GM12873 (cell line): ENCODE measurements at regions not wholly inside any gene's neighbourhood (a gene's known extent, or its start where the extent isn't known, plus 50 kb on each side); places are given as distances from the start of the nearest gene placed in this dataset.

Experiments used
- TF ChIP-seq, protein P1 (sequence below): IDR thresholded peaks from 2 replicates; pipeline ENCODE4 v1.5.1; 2012; ENCODE audit warnings: low read depth, mild to moderate bottlenecking, moderate library complexity, low read length, control low read depth; ENCODE audit not compliant: insufficient read depth; ENCODE audit errors: missing control alignments

DNA sequence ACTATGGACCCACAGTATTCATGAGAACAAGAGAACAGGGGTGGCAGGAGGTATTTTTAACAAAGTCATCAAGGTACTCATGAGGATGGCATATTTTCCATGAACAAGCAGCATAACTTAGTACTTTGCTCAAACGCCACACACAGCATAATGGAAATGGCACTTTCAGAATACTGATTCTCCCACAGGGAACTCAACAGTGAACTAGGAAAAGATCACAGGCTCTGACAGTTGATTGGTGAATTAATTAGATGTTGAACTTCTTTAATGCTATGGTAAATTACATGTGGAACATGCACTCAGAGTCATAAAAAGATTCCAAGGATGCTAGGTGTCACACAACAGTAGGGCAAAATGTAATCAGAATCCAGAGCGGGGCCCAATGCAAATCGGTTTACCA lies 1088.6 kb upstream of the C9orf72 start:
- TF ChIP-seq, protein P1, sequence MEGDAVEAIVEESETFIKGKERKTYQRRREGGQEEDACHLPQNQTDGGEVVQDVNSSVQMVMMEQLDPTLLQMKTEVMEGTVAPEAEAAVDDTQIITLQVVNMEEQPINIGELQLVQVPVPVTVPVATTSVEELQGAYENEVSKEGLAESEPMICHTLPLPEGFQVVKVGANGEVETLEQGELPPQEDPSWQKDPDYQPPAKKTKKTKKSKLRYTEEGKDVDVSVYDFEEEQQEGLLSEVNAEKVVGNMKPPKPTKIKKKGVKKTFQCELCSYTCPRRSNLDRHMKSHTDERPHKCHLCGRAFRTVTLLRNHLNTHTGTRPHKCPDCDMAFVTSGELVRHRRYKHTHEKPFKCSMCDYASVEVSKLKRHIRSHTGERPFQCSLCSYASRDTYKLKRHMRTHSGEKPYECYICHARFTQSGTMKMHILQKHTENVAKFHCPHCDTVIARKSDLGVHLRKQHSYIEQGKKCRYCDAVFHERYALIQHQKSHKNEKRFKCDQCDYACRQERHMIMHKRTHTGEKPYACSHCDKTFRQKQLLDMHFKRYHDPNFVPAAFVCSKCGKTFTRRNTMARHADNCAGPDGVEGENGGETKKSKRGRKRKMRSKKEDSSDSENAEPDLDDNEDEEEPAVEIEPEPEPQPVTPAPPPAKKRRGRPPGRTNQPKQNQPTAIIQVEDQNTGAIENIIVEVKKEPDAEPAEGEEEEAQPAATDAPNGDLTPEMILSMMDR = no peak

DNA sequence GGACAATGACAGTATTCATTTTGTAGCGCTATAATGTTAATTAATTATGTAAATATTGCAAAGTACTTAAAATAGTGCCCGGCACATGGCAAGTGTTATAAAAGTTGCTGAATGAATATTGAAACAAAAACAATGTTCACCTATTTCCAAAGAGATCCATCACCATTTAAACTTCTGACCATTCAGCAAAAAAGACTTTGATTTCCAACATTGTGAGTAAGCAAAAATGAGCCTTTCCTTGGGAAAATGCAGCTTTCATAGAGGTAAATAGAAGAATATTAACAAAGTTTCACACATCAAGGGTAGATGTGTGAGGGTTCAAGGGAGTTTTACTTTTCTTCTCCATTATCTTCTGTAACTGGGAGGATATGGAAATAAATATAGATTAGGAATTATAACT lies 1089.4 kb upstream of the C9orf72 start:
- TF ChIP-seq, protein P1 = no peak

DNA sequence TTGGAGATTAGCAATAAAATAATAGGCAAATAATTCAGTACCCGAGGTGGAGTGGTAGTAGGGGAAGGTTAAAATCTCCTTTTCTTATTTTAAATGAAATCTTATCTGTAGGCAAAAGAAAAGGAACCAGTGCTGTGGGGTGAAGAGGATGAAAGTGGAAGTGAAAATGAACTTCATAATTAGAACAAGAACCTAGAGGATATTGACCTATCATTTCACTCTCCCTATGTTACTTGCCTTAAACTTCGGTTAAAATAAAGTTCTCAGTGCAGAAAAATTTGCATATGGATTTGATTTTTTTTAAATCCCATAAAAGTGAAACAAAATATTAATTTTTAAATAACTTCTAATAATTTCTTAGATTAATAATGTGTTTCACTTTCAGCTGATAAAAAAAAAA lies 1094.9 kb upstream of the C9orf72 start:
- TF ChIP-seq, protein P1 = no peak

DNA sequence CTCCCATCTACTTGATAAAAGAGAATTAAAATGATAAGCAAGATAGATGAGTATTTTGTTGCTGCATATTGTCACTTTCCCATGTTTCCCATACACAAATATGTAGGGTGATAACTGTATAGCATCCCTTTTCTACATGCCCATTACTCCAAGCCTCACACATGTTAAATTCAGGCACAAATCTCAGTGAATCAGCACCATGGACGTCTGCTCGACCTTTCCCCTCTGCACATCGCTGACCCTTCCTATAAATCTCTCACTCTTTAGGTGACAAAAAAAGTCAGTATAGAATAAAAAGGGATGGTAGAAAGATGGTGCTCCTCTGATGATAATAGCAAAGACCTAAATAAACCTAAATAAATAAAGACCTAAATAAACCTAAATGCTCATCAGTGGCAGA lies 1097.7 kb upstream of the C9orf72 start:
- TF ChIP-seq, protein P1 = no peak

DNA sequence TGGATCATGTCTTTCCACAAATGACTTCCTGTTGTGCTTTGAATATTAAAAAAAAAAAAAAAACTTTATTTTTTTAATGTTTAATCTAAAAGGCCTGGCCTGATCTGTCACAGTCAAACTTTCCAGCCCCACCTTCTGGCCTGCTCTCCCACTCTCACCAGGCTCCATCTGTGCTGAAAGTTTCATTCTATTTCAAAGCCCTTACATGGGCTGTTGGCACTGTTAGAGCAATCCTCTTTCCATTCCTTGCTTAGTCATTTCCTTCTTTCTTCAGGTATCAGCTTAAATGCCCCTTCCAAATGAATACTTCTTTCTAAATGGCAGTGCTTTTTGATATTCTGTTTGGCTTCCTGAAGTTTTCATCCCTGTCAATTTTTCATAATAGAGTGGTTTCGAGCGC lies 1104.8 kb upstream of the C9orf72 start:
- TF ChIP-seq, protein P1 = no peak

DNA sequence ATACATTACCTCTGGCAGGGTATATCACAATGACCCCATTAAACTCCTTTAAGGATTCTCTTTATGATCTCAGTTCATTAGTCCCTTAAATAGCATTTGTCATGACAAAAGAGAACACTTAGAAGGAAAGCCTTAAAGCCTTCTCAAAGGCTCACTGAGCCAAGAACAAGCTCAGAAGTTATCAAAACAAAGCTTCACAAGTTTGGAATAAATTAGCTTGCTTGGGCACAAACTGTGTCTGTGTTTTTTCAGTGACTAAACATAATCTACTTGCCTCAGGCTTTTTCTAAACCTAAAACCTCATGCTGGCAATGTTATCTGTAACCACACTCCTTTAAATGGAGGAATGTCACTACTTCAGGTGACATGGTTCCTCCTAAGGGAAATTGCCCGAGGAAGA lies 1114.9 kb upstream of the C9orf72 start:
- TF ChIP-seq, protein P1 = no peak

DNA sequence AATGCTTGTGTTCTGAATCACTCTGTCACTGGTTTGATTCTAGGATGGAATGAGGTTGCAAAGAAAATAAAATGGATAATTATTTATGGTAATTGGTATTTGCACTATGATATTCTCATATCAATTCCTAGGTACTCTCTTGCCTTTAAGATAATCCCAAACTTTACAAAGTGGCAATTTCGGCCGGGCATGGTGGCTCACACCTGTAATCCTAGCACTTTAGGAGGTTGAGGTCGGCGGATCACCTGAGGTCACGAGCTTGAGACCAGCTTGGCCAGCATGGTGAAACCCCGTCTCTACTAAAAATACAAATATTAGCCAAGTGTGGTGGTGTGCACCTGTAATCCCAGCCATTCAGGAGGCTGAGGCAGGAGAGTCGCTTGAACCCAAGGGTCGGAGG lies 1118.7 kb upstream of the C9orf72 start:
- TF ChIP-seq, protein P1 = no peak
